ENCODE measurements at regions not wholly inside any gene's neighbourhood (a gene's known extent, or its start where the extent isn't known, plus 50 kb on each side); places are given as distances from the start of the nearest gene placed in this dataset.
"Not testable (repeated sequence)": the region's sequence is repeated elsewhere in the genome, so short reads cannot be mapped to it uniquely, and the experiment has no call there.

- DNase-seq (ENCODE audit: low read depth) = not testable (repeated sequence)
These were observed 111.6 kb downstream of the CRLF3 start for GRCh38 chr17:30712859-30713258.

GRCh38 chr17:30711626-30712507, 112.6 kb downstream of the CRLF3 start:
- not testable (repeated sequence) for DNase-seq (ENCODE audit: low read depth)

- DNase-seq (ENCODE audit: low read depth) = not testable (repeated sequence)
These were observed 113.3 kb downstream of the CRLF3 start for GRCh38 chr17:30711176-30711575.

GRCh38 chr17:30710276-30711088, 114.0 kb downstream of the CRLF3 start:
- not testable (repeated sequence) for DNase-seq (ENCODE audit: low read depth)

GRCh38 chr17:30709561-30710275, 114.8 kb downstream of the CRLF3 start:
- not testable (repeated sequence) for DNase-seq (ENCODE audit: low read depth)

GRCh38 chr17:30709096-30709495, 115.4 kb downstream of the CRLF3 start:
- DNase-seq (ENCODE audit: low read depth) = not testable (repeated sequence)

- DNase-seq (ENCODE audit: low read depth) = peak; percentile 42
These were observed 116.0 kb downstream of the CRLF3 start for GRCh38 chr17:30708241-30709078.

- DNase-seq (ENCODE audit: low read depth) = not testable (repeated sequence)
These were observed 116.7 kb downstream of the CRLF3 start for GRCh38 chr17:30707724-30708240.

- not testable (repeated sequence) for DNase-seq (ENCODE audit: low read depth)
These were observed 117.8 kb downstream of the CRLF3 start for GRCh38 chr17:30706461-30707335.

GRCh38 chr17:30706004-30706403, 118.5 kb downstream of the CRLF3 start:
- DNase-seq (ENCODE audit: low read depth) = not testable (repeated sequence)

- no peak for DNase-seq (ENCODE audit: low read depth)
These were observed 122.9 kb downstream of the CRLF3 start for GRCh38 chr17:30701498-30701989.

- not testable (repeated sequence) for DNase-seq (ENCODE audit: low read depth)
These were observed 123.7 kb downstream of the CRLF3 start for GRCh38 chr17:30700833-30701232.

- DNase-seq (ENCODE audit: low read depth) = peak; percentile 51
These were observed 126.7 kb downstream of the CRLF3 start for GRCh38 chr17:30697619-30698460.

- DNase-seq (ENCODE audit: low read depth) = no peak
These were observed 128.3 kb downstream of the CRLF3 start for GRCh38 chr17:30696234-30696633.

GRCh38 chr17:30695265-30695811, 129.2 kb downstream of the CRLF3 start:
- DNase-seq (ENCODE audit: low read depth) = not testable (repeated sequence)

GRCh38 chr17:30693772-30694171, 130.7 kb downstream of the CRLF3 start:
- peak; percentile 23 for DNase-seq (ENCODE audit: low read depth)

GRCh38 chr17:30689266-30690000, 135.1 kb downstream of the CRLF3 start:
- not testable (repeated sequence) for DNase-seq (ENCODE audit: low read depth)
